ENCODE measurements at regions not wholly inside any gene's neighbourhood (a gene's known extent, or its start where the extent isn't known, plus 50 kb on each side); places are given as distances from the start of the nearest gene placed in this dataset.

- no peak for FAIRE-seq
- Histone ChIP-seq H3K4me3 (ENCODE audit: low read depth, low read length) (no peak overlapping the region), H3K27me3 (ENCODE audit: control insufficient read depth, insufficient read depth, low read length) (no peaks in the 10 kb centered on the region), H3K36me3 (ENCODE audit: control insufficient read depth, insufficient read depth, low read length) (no peaks in the 10 kb centered on the region)
- peak; percentile 19 for DNase-seq (ENCODE audit: low read depth)
- TF ChIP-seq CTCF (IDR thresholded peaks at IDR 0.05; ENCODE audit: insufficient read depth, low read length, severe bottlenecking): no peak
Measured at GRCh38 chr4:184534511-184535391, 60.4 kb upstream of the IRF2 start.

- no peaks in the 10 kb centered on the region for H3K36me3 ChIP-seq (ENCODE audit: control insufficient read depth, insufficient read depth, low read length)
- no peak for DNase-seq (ENCODE audit: low read depth)
- TF ChIP-seq CTCF (IDR thresholded peaks at IDR 0.05; ENCODE audit: insufficient read depth, low read length, severe bottlenecking): no peak
- no peak for FAIRE-seq
- no peaks in the 10 kb centered on the region for H3K27me3 ChIP-seq (ENCODE audit: control insufficient read depth, insufficient read depth, low read length)
- H3K4me3 ChIP-seq (ENCODE audit: low read depth, low read length): no peak overlapping the region
Measured at GRCh38 chr4:184533908-184534307, 59.6 kb upstream of the IRF2 start.

GRCh38 chr4:184531008-184531407, 56.7 kb upstream of the IRF2 start:
- Histone ChIP-seq H3K27me3 (ENCODE audit: control insufficient read depth, insufficient read depth, low read length) (no peaks in the 10 kb centered on the region), H3K36me3 (ENCODE audit: control insufficient read depth, insufficient read depth, low read length) (no peaks in the 10 kb centered on the region), H3K4me3 (ENCODE audit: low read depth, low read length) (no peak overlapping the region)
- FAIRE-seq (no peak), DNase-seq (ENCODE audit: low read depth) (no peak)
- no peak for TF ChIP-seq CTCF (IDR thresholded peaks at IDR 0.05; ENCODE audit: insufficient read depth, low read length, severe bottlenecking)

- DNase-seq (ENCODE audit: low read depth) (peak; percentile 82), FAIRE-seq (no peak)
- no peak for TF ChIP-seq CTCF (IDR thresholded peaks at IDR 0.05; ENCODE audit: insufficient read depth, low read length, severe bottlenecking)
- no peaks in the 10 kb centered on the region for H3K36me3 ChIP-seq (ENCODE audit: control insufficient read depth, insufficient read depth, low read length)
- H3K27me3 ChIP-seq (ENCODE audit: control insufficient read depth, insufficient read depth, low read length): no peaks in the 10 kb centered on the region
- no peak overlapping the region for H3K4me3 ChIP-seq (ENCODE audit: low read depth, low read length)
Measured at GRCh38 chr4:184529283-184529682, 54.9 kb upstream of the IRF2 start.

GRCh38 chr4:184528713-184529112, 54.4 kb upstream of the IRF2 start:
- FAIRE-seq: no peak
- no peak for TF ChIP-seq CTCF (IDR thresholded peaks at IDR 0.05; ENCODE audit: insufficient read depth, low read length, severe bottlenecking)

GRCh38 chr4:184528051-184528450, 53.7 kb upstream of the IRF2 start:
- FAIRE-seq: no peak

More at GRCh38 chr4:184528713-184529112, 54.4 kb upstream of the IRF2 start:
- no peaks in the 10 kb centered on the region for H3K36me3 ChIP-seq (ENCODE audit: control insufficient read depth, insufficient read depth, low read length)
- H3K27me3 ChIP-seq (ENCODE audit: control insufficient read depth, insufficient read depth, low read length): no peaks in the 10 kb centered on the region
- no peak for DNase-seq (ENCODE audit: low read depth)
- no peak overlapping the region for H3K4me3 ChIP-seq (ENCODE audit: low read depth, low read length)

More at GRCh38 chr4:184528051-184528450, 53.7 kb upstream of the IRF2 start:
- H3K4me3 ChIP-seq (ENCODE audit: low read depth, low read length): no peak overlapping the region
- no peaks in the 10 kb centered on the region for H3K36me3 ChIP-seq (ENCODE audit: control insufficient read depth, insufficient read depth, low read length)
- no peaks in the 10 kb centered on the region for H3K27me3 ChIP-seq (ENCODE audit: control insufficient read depth, insufficient read depth, low read length)
- TF ChIP-seq CTCF (IDR thresholded peaks at IDR 0.05; ENCODE audit: insufficient read depth, low read length, severe bottlenecking): no peak
- no peak for DNase-seq (ENCODE audit: low read depth)
